Small intestine (tissue), 7 donors: ENCODE measurements at regions not wholly inside any gene's neighbourhood (a gene's known extent, or its start where the extent isn't known, plus 50 kb on each side); places are given as distances from the start of the nearest gene placed in this dataset.

ENCODE experiments used
- DNase-seq, 2 donors: peaks; one replicate each; pipeline versions ENCODE4 v3.0.0 to v3.0.0-alpha.2; 2013
- FAIRE-seq: peaks from 2 replicates; lab custom pipeline; 2012; peaks lifted over from hg19 to GRCh38; lab: Jason Lieb, UNC
- H3K27ac ChIP-seq, 3 donors: one replicate each; pipeline ENCODE4 v1.5.1; 2013; ENCODE audit warnings: low read length in 2 of 3, mild to moderate bottlenecking in 2 of 3, control low read depth in 1 of 3, inconsistent platforms in 1 of 3, low read depth in 1 of 3, moderate library complexity in 1 of 3
- H3K27me3 ChIP-seq, 3 donors: one replicate each; pipeline ENCODE4 v1.6.1; 2013; ENCODE audit warnings: low read length in 3 of 3, inconsistent platforms in 1 of 3; ENCODE audit not compliant: control insufficient read depth in 3 of 3, insufficient read depth in 3 of 3
- H3K36me3 ChIP-seq, 3 donors: one replicate each; pipeline ENCODE4 v1.6.1; 2013; ENCODE audit warnings: low read length in 3 of 3, inconsistent platforms in 1 of 3, low read depth in 1 of 3, mild to moderate bottlenecking in 1 of 3, moderate library complexity in 1 of 3; ENCODE audit not compliant: control insufficient read depth in 3 of 3, insufficient read depth in 2 of 3
- H3K4me1 ChIP-seq, 3 donors: one replicate each; pipeline ENCODE4 v1.6.1; 2013; ENCODE audit warnings: low read length in 2 of 3, inconsistent platforms in 1 of 3, low read depth in 1 of 3, mild to moderate bottlenecking in 1 of 3, moderate library complexity in 1 of 3; ENCODE audit not compliant: control insufficient read depth in 3 of 3, insufficient read depth in 2 of 3
- H3K4me3 ChIP-seq, 3 donors: one replicate each; pipeline ENCODE4 v1.5.1; 2013; ENCODE audit warnings: low read length in 3 of 3, control low read depth in 1 of 3, inconsistent platforms in 1 of 3, low read depth in 1 of 3, mild to moderate bottlenecking in 1 of 3, moderate library complexity in 1 of 3
- H3K9me3 ChIP-seq, 2 donors: one replicate each; pipeline ENCODE4 v1.6.1; 2013; ENCODE audit warnings: low read depth in 1 of 2, low read length in 1 of 2; ENCODE audit not compliant: control insufficient read depth in 2 of 2, insufficient read depth in 1 of 2
- WGBS, 3 donors: extraction: QIAGEN DNeasy Blood & Tissue Kit; methylation state at CpG; one replicate each; pipeline ENCODE4 v1.1.7; 2013; 5-methylcytosine and 5-hydroxymethylcytosine counted together
- donor health status: healthy with polysubstance abuse.
- donor health status: control.
- donor health status: control.
- donor health status: Bipolar disorder and iron deficiency.
- donor health status: healthy.

GRCh38 chr3:99471353-99472323, 166.8 kb upstream of the COL8A1 start:
- Histone ChIP-seq H3K27me3 (no peaks in the 10 kb centered on the region), H3K4me3 (no peak overlapping the region), H3K4me1 (no peaks in the 10 kb centered on the region), H3K9me3 (no peaks in the 10 kb centered on the region), H3K27ac (no peak overlapping the region), H3K36me3 (no peaks in the 10 kb centered on the region)
- FAIRE-seq (no peak), DNase-seq (no peak)
- WGBS, 3 donors = 66 to 76% (median 67%) methylated on average over 7 of the region's 7 CpGs

- FAIRE-seq = no peak
- Histone ChIP-seq H3K4me1 (no peaks in the 10 kb centered on the region), H3K27ac (no peak overlapping the region), H3K9me3 (no peaks in the 10 kb centered on the region), H3K4me3 (no peak overlapping the region), H3K36me3 (no peaks in the 10 kb centered on the region), H3K27me3 (no peaks in the 10 kb centered on the region)
- DNase-seq = no peak
These were observed 167.6 kb upstream of the COL8A1 start for GRCh38 chr3:99470841-99471240.

GRCh38 chr3:99468918-99469317, 169.5 kb upstream of the COL8A1 start:
- DNase-seq = no peak
- 40 to 63% (median 47%) methylated on average over 3 of the region's 3 CpGs for WGBS, 3 donors
- no peak for FAIRE-seq
- no peaks in the 10 kb centered on the region for H3K9me3 ChIP-seq
- no peaks in the 10 kb centered on the region for H3K27me3 ChIP-seq
- no peaks in the 10 kb centered on the region for H3K4me1 ChIP-seq
- H3K4me3 ChIP-seq = no peak overlapping the region
- H3K36me3 ChIP-seq = no peaks in the 10 kb centered on the region
- H3K27ac ChIP-seq = no peak overlapping the region

- Histone ChIP-seq H3K9me3 (no peaks in the 10 kb centered on the region), H3K4me3 (no peak overlapping the region), H3K4me1 (no peaks in the 10 kb centered on the region), H3K36me3 (no peaks in the 10 kb centered on the region), H3K27ac (no peak overlapping the region), H3K27me3 (no peaks in the 10 kb centered on the region)
- no peak for DNase-seq
- FAIRE-seq = no peak
- WGBS, 3 donors = 85 to 92% (median 90%) methylated on average over 3 of the region's 3 CpGs
These were observed 171.0 kb upstream of the COL8A1 start for GRCh38 chr3:99467420-99467819.

- Histone ChIP-seq H3K36me3 (no peaks in the 10 kb centered on the region), H3K9me3 (no peaks in the 10 kb centered on the region), H3K27ac (no peak overlapping the region), H3K4me3 (no peak overlapping the region), H3K27me3 (no peaks in the 10 kb centered on the region), H3K4me1 (no peaks in the 10 kb centered on the region)
- FAIRE-seq (no peak), DNase-seq (no peak)
- 81 to 84% (median 82%) methylated on average over 2 of the region's 2 CpGs for WGBS, 3 donors
These were observed 172.1 kb upstream of the COL8A1 start for GRCh38 chr3:99466331-99466730.

- Histone ChIP-seq H3K36me3 (no peaks in the 10 kb centered on the region), H3K27ac (no peak overlapping the region), H3K27me3 (no peaks in the 10 kb centered on the region), H3K9me3 (no peaks in the 10 kb centered on the region), H3K4me3 (no peak overlapping the region), H3K4me1 (no peaks in the 10 kb centered on the region)
- FAIRE-seq (no peak), DNase-seq (no peak)
- 57 to 73% (median 69%) methylated on average over 3 of the region's 3 CpGs for WGBS, 3 donors
These were observed 180.4 kb upstream of the COL8A1 start for GRCh38 chr3:99458013-99458412.

GRCh38 chr3:99442599-99442998, 195.8 kb upstream of the COL8A1 start:
- 81 to 89% (median 87%) methylated on average over 2 of the region's 2 CpGs for WGBS, 3 donors
- H3K27me3 ChIP-seq = no peaks in the 10 kb centered on the region
- no peak overlapping the region for H3K4me3 ChIP-seq
- DNase-seq (no peak), FAIRE-seq (no peak)
- no peak overlapping the region for H3K27ac ChIP-seq
- H3K4me1 ChIP-seq = no peaks in the 10 kb centered on the region
- no peaks in the 10 kb centered on the region for H3K36me3 ChIP-seq
- H3K9me3 ChIP-seq = no peaks in the 10 kb centered on the region

- no peaks in the 10 kb centered on the region for H3K9me3 ChIP-seq
- DNase-seq = no peak
- H3K36me3 ChIP-seq = no peaks in the 10 kb centered on the region
- no peak for FAIRE-seq
- no peak overlapping the region for H3K27ac ChIP-seq
- no peak overlapping the region for H3K4me3 ChIP-seq
- WGBS, 3 donors = 21 to 51% (median 26%) methylated on average over 1 of the region's 1 CpG
- H3K4me1 ChIP-seq = no peaks in the 10 kb centered on the region
- H3K27me3 ChIP-seq = no peaks in the 10 kb centered on the region
These were observed 198.5 kb upstream of the COL8A1 start for GRCh38 chr3:99439892-99440291.

GRCh38 chr3:99434190-99434589, 204.2 kb upstream of the COL8A1 start:
- Histone ChIP-seq H3K27ac (no peak overlapping the region), H3K27me3 (no peaks in the 10 kb centered on the region), H3K4me3 (no peak overlapping the region), H3K9me3 (no peaks in the 10 kb centered on the region), H3K36me3 (no peaks in the 10 kb centered on the region), H3K4me1 (no peaks in the 10 kb centered on the region)
- DNase-seq (no peak), FAIRE-seq (no peak)
